ENCODE measurements at regions not wholly inside any gene's neighbourhood (a gene's known extent, or its start where the extent isn't known, plus 50 kb on each side); places are given as distances from the start of the nearest gene placed in this dataset.
A peak's percentile ranks its signal among the peaks of the same experiment; 100 is the strongest.
"Not testable (repeated sequence)": the region's sequence is repeated elsewhere in the genome, so short reads cannot be mapped to it uniquely, and the experiment has no call there.

DNA sequence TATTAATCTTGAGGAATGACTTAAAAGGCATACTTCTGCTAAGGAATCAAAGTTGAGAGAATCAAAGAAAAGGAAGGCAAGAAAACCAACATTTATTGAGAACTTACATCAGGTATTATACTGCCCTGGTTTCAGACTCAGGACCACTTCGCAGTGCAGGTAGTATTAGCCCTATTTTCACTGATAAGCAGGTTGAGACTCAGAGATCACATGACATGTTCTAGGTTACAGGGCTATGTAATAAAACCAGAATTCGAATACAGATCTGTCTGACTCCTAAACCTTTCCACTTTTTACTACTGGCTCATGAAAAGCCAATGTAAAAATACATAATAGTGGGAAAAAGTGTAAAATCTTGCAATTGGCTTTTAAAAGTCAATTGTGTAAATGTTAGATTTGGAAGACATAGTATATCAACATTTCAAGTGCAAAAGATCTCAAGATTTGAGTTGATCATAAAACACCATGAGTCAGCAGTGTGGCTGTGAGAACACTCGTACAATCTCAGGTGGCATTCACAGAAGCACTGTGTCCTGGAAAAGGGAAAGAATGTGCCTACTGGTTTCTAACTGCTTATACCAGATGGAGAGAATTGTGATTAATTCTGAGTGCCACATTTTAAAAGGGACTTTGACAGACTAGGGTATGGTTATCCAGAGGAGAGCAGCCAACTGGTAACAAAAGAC is 195.8 kb upstream of the MKLN1 start:
- H3K27ac Mint-ChIP-seq: no peak overlapping the region
- ATAC-seq: no peak
- DNase-seq (ENCODE audit: low spot score in 2 of 2): no peak
- no peak overlapping the region for H3K4me3 Mint-ChIP-seq
- no peaks in the 10 kb centered on the region for H3K9me3 Mint-ChIP-seq
- H3K4me1 Mint-ChIP-seq: peaks cover 4% of the 10 kb centered on the region
- no peaks in the 10 kb centered on the region for H3K36me3 Mint-ChIP-seq

DNA sequence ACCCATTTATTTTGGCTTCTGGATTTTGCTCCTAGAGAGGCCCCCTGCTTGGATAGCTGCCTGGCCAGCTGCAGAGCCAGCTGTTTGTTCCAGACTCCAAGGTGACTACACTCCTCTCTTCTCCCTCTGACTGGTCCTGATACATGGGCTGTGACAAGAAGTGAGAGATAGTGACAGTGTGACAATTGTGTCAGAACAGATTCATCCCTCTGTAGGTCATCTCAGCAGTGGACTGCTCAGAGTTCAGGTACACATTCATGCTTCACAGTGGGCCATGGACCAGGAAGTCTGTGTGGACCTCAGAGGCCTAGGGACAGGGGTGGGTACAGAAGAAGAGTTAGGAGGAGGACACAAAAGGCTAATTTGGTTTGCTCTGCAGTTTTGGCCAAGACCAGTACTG is 188.2 kb upstream of the MKLN1 start:
- H3K9me3 Mint-ChIP-seq: no peaks in the 10 kb centered on the region
- H3K4me3 Mint-ChIP-seq: no peak overlapping the region
- no peaks in the 10 kb centered on the region for H3K36me3 Mint-ChIP-seq
- ATAC-seq (peak; percentile 59), DNase-seq (ENCODE audit: low spot score in 2 of 2) (no peak)
- peaks cover 5% of the 10 kb centered on the region for H3K4me1 Mint-ChIP-seq
- H3K27ac Mint-ChIP-seq: peak overlapping the region; percentile 41

DNA sequence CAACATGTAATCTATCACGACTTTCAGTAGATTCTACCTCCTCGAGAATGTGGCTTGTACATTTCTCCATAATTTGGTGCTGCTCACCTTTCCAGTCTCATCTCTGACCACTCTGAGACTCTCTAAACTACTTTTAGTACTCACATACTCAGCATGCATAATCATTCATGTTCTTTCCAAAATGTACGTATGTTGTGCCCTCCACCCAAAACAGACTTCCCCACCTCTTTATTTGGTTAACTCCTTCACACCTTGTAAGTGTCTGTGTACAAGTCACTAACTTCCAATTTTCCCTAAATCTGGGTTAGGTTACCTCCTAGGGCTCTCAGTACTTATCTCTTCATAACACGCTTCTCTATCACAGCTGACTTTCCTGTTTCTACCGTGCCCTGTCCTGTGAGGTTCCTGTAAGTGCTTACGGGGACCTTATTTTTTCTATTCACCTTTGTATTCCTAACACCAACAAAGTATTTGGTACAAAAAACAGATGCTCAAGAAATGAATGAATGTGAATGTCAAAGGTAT is 186.2 kb upstream of the MKLN1 start:
- ATAC-seq (no peak), DNase-seq (ENCODE audit: low spot score in 2 of 2) (no peak)
- Mint-ChIP-seq H3K4me3 (no peak overlapping the region), H3K9me3 (no peaks in the 10 kb centered on the region), H3K36me3 (no peaks in the 10 kb centered on the region), H3K4me1 (peaks cover 5% of the 10 kb centered on the region), H3K27ac (no peak overlapping the region)

- Mint-ChIP-seq H3K4me3 (no peak overlapping the region), H3K36me3 (no peaks in the 10 kb centered on the region), H3K4me1 (no peaks in the 10 kb centered on the region), H3K9me3 (no peaks in the 10 kb centered on the region), H3K27ac (no peak overlapping the region)
- ATAC-seq: no peak
- no peak for DNase-seq (ENCODE audit: low spot score in 2 of 2)
Measured at GRCh38 chr7:131143869-131144268, 183.8 kb upstream of the MKLN1 start.

- Mint-ChIP-seq H3K4me3 (no peak overlapping the region), H3K4me1 (no peaks in the 10 kb centered on the region), H3K9me3 (no peaks in the 10 kb centered on the region), H3K36me3 (no peaks in the 10 kb centered on the region), H3K27ac (no peak overlapping the region)
- DNase-seq (ENCODE audit: low spot score in 2 of 2): no peak
- ATAC-seq: no peak
Measured at GRCh38 chr7:131145026-131145425, 182.7 kb upstream of the MKLN1 start.

DNA sequence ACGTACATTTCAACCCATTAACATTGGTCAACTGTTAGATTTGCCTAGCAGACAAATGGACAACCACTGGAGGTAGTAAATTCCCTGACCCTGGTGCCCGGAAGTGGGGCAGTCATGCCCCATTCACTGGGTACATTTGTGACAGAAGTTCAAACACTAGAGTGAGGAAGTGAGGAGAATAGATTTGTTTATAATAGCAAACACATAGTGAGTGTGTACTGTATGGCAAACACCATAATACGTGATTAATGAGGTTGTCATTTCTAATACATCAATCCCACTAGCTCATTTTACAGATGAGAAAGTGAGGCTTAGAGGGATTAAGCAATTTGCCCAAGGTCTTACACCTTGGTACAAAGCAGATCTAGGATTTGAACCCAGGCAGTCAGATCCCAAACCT is 181.9 kb upstream of the MKLN1 start:
- no peak for DNase-seq (ENCODE audit: low spot score in 2 of 2)
- H3K27ac Mint-ChIP-seq: no peak overlapping the region
- no peak overlapping the region for H3K4me3 Mint-ChIP-seq
- no peaks in the 10 kb centered on the region for H3K36me3 Mint-ChIP-seq
- H3K9me3 Mint-ChIP-seq: no peaks in the 10 kb centered on the region
- ATAC-seq: no peak
- no peaks in the 10 kb centered on the region for H3K4me1 Mint-ChIP-seq

- H3K4me3 Mint-ChIP-seq: no peak overlapping the region
- H3K4me1 Mint-ChIP-seq: no peaks in the 10 kb centered on the region
- no peaks in the 10 kb centered on the region for H3K36me3 Mint-ChIP-seq
- no peak overlapping the region for H3K27ac Mint-ChIP-seq
- no peak for ATAC-seq
- H3K9me3 Mint-ChIP-seq: no peaks in the 10 kb centered on the region
- no peak for DNase-seq (ENCODE audit: low spot score in 2 of 2)
Measured at GRCh38 chr7:131147604-131148003, 180.1 kb upstream of the MKLN1 start.

- Mint-ChIP-seq H3K9me3 (no peaks in the 10 kb centered on the region), H3K4me3 (no peak overlapping the region), H3K4me1 (no peaks in the 10 kb centered on the region), H3K36me3 (no peaks in the 10 kb centered on the region), H3K27ac (no peak overlapping the region)
- ATAC-seq: no peak
- DNase-seq (ENCODE audit: low spot score in 2 of 2): no peak
Measured at GRCh38 chr7:131148258-131148657, 179.4 kb upstream of the MKLN1 start.

GRCh38 chr7:131148708-131149428 is 178.8 kb upstream of the MKLN1 start:
- no peak overlapping the region for H3K4me3 Mint-ChIP-seq
- ATAC-seq (no peak), DNase-seq (ENCODE audit: low spot score in 2 of 2) (no peak)
- H3K27ac Mint-ChIP-seq: no peak overlapping the region
- H3K9me3 Mint-ChIP-seq: no peaks in the 10 kb centered on the region
- no peaks in the 10 kb centered on the region for H3K4me1 Mint-ChIP-seq
- H3K36me3 Mint-ChIP-seq: no peaks in the 10 kb centered on the region

DNA sequence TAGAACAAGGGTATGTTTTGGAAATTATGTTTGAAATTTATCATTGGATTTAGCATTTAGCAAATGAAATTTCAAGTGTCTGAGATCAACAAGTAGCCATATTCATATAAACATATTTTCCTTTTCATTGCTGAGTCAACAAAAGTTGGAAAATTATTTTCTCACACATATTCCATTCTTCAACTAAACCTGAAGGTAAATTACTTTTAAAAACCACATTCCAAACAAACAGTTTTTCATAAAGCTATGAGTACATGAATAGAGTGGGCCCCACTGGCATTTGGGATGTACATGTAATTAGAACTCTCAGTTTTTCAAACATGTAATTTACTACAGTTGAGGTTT is 178.3 kb upstream of the MKLN1 start:
- ATAC-seq (no peak), DNase-seq (ENCODE audit: low spot score in 2 of 2) (no peak)
- Mint-ChIP-seq H3K4me1 (no peaks in the 10 kb centered on the region), H3K9me3 (no peaks in the 10 kb centered on the region), H3K4me3 (no peak overlapping the region), H3K36me3 (no peaks in the 10 kb centered on the region), H3K27ac (no peak overlapping the region)

- Mint-ChIP-seq H3K36me3 (no peaks in the 10 kb centered on the region), H3K4me3 (no peak overlapping the region), H3K4me1 (no peaks in the 10 kb centered on the region), H3K9me3 (no peaks in the 10 kb centered on the region), H3K27ac (no peak overlapping the region)
- ATAC-seq (no peak), DNase-seq (ENCODE audit: low spot score in 2 of 2) (no peak)
Measured at GRCh38 chr7:131149840-131150239, 177.8 kb upstream of the MKLN1 start.

DNA sequence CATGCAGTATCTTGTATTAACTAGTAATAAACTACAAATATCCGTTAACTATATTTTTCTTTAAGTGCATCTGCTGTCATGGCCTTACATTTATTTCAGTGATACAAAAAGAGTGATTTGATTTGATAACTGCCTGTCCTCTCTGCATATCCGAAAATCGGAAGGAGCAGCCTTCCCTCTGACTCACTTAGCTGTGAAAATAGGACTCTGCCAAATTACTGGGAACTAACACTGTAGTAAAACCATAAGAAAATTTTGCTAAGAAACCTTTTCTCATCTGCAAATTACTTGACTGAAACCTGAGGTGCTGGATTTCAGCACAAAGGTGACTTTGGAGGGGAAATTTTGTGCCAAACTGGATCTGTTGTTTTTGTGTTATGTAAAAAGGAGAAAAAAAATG is 176.6 kb upstream of the MKLN1 start:
- no peak for ATAC-seq
- H3K4me1 Mint-ChIP-seq: no peaks in the 10 kb centered on the region

GRCh38 chr7:131152766-131153165 is 174.9 kb upstream of the MKLN1 start:
- Mint-ChIP-seq H3K36me3 (no peaks in the 10 kb centered on the region), H3K4me1 (no peaks in the 10 kb centered on the region), H3K4me3 (no peak overlapping the region), H3K9me3 (no peaks in the 10 kb centered on the region), H3K27ac (no peak overlapping the region)
- no peak for ATAC-seq
- no peak for DNase-seq (ENCODE audit: low spot score in 2 of 2)

More for the DNA sequence above, 176.6 kb upstream of the MKLN1 start:
- DNase-seq (ENCODE audit: low spot score in 2 of 2): no peak
- Mint-ChIP-seq H3K27ac (no peak overlapping the region), H3K4me3 (no peak overlapping the region), H3K9me3 (no peaks in the 10 kb centered on the region), H3K36me3 (no peaks in the 10 kb centered on the region)

GRCh38 chr7:131154380-131154779 is 173.3 kb upstream of the MKLN1 start:
- DNase-seq (ENCODE audit: low spot score in 2 of 2) (no peak), ATAC-seq (no peak)
- Mint-ChIP-seq H3K4me3 (no peak overlapping the region), H3K36me3 (no peaks in the 10 kb centered on the region), H3K27ac (no peak overlapping the region), H3K9me3 (no peaks in the 10 kb centered on the region), H3K4me1 (no peaks in the 10 kb centered on the region)

GRCh38 chr7:131157530-131158243 is 170.0 kb upstream of the MKLN1 start:
- Mint-ChIP-seq H3K36me3 (no peaks in the 10 kb centered on the region), H3K27ac (no peak overlapping the region), H3K4me1 (no peaks in the 10 kb centered on the region), H3K4me3 (no peak overlapping the region), H3K9me3 (no peaks in the 10 kb centered on the region)
- no peak for ATAC-seq
- no peak for DNase-seq (ENCODE audit: low spot score in 2 of 2)

DNA sequence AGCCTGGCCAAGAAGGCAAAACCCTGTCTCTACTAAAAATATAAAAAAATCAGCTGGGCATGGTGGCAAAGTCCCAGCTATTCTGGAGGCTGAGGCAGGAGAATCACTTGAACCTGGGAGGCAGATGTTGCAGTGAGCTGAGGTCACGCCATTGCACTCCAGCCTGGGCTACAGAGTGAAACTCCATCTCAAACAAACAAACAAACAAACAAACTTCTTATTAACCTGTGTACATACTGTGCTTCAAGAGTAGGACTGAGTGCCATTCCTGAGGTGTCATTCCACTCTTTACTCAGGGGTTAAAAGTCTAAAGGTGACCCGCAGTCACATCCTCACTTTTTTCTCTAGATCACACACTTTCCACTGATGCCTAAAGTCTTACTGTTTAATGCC is 169.4 kb upstream of the MKLN1 start:
- not testable (repeated sequence) for H3K36me3 Mint-ChIP-seq, H3K27ac Mint-ChIP-seq, H3K4me1 Mint-ChIP-seq

More for the DNA sequence above, 169.4 kb upstream of the MKLN1 start:
- H3K9me3 Mint-ChIP-seq; DNase-seq (ENCODE audit: low spot score in 2 of 2); H3K4me3 Mint-ChIP-seq; ATAC-seq: not testable (repeated sequence)
